Spleen (tissue), 7 donors: ENCODE measurements at regions not wholly inside any gene's neighbourhood (a gene's known extent, or its start where the extent isn't known, plus 50 kb on each side); places are given as distances from the start of the nearest gene placed in this dataset.

Experiments used
- CTCF ChIP-seq, 11 experiments: fragments of 200-600 bp in 7 of 11; fragments of 450-650 bp in 4 of 11; sonication (generic) in 4 of 11; IDR thresholded peaks in 8 of 11; conservative IDR thresholded peaks in 3 of 11; 1 replicate in 7 of 11; 2 replicates in 4 of 11; pipeline versions ENCODE4 v1.4.0 to v1.8.0; 2016 to 2021; ENCODE audit warnings: antibody characterized with exemption in 11 of 11, inconsistent platforms in 4 of 11, mild to moderate bottlenecking in 1 of 11
- POLR2A ChIP-seq, 3 donors: fragments of 450-650 bp; IDR thresholded peaks; one replicate each; pipeline ENCODE4 v1.5.1; 2017; ENCODE audit warnings: antibody characterized with exemption in 3 of 3, mild to moderate bottlenecking in 1 of 3
- POLR2AphosphoS5 ChIP-seq, 3 donors: sonication (generic); formaldehyde crosslinking; IDR thresholded peaks; one replicate each; pipeline ENCODE4 v1.5.1; 2017; ENCODE audit warnings: antibody characterized with exemption in 3 of 3
- donor health status: DM: no; HTN: no; CAD: no; lungs with moderate emphysema.
- donor health status: DM: no; HTN: no; CAD: no.
- donor health status: DM: no; HTN: no; CAD: no.

GRCh38 chr1:2950926-2951305 lies 70.4 kb upstream of the ACTRT2 start:
- TF ChIP-seq POLR2A (IDR thresholded peaks at IDR 0.05) (no peak), CTCF (IDR thresholded peaks at IDR 0.05 in 8 of 11, conservative IDR thresholded peaks at IDR 0.05 in 3 of 11) (no peak), POLR2AphosphoS5 (IDR thresholded peaks at IDR 0.05) (no peak)
